Left colon (tissue), 2 donors: ENCODE measurements at regions not wholly inside any gene's neighbourhood (a gene's known extent, or its start where the extent isn't known, plus 50 kb on each side); places are given as distances from the start of the nearest gene placed in this dataset.
"Not testable (repeated sequence)": the region's sequence is repeated elsewhere in the genome, so short reads cannot be mapped to it uniquely, and the experiment has no call there.

Source experiments
- ATAC-seq: fragments of 200-7000 bp; cut with Tn5 transposase; one replicate; pipeline ENCODE4 v1.9.1; 2020; ENCODE audit warnings: mild to moderate bottlenecking, moderate library complexity
- DNase-seq, 2 donors: peaks; one replicate each; pipeline ENCODE4 v3.0.0-alpha.2; 2020
- intact Hi-C, 2 donors: fragments of 100-400 bp; cut with DNase I in 1 of 2; cut with micrococcal nuclease in 1 of 2; formaldehyde crosslinking; loops; one replicate each; pipeline versions ENCODE4 v1.11.2 to v1.14.0; 2022; cut with DNase I, micrococcal nuclease
- donor health status: DM: no; HTN: no; CAD: no.
- donor health status: DM: yes; HTN: yes; CAD: no.

DNA sequence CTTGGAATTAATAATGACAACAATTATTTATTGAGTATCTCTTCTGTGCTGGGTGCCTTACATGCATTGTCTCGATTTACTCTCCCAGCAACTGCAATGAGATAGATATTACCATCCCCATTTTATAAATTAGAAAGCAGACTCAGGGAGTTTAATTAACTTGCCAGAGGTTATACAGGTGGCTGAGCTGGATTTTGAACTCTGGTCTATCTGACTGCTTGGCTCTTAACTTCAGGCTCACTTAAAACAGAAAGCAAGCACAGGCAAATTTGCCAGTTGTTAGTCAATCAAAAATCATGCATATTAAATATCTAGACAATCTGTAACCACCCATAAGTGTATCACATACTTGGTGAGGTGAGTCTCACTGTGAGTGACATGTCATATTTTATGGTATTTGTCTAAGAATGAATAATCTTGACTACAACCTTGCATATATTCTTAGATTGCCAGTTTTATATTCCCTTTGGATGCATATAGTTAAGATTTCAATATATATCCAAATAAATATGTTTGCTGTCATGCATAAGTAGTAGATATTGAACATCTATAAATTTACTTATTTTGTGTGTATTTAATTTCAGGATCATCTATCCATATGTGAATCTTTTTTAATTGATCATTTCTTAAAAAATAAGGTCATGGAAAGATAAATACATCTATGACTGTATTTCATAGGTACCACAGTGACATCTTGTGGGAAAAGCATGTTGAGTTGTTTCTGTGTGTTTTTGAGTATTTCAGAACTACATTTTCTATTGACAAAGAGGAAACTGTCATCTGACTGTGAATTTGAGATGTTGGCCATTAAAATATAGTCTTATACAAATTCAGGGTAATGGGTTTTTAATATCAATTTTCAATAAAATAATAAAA, 112.0 kb upstream of the ARHGAP42 start:
- no peak for ATAC-seq
- intact Hi-C loops = loop anchor here in 1 of 2 donors (5.0 kb wide), 2 partner anchors 282 to 357 kb away; no protein-coding TSS in a partner anchor
- no peak for DNase-seq

GRCh38 chr11:100575860-100576717, 111.0 kb upstream of the ARHGAP42 start:
- no peak for DNase-seq

DNA sequence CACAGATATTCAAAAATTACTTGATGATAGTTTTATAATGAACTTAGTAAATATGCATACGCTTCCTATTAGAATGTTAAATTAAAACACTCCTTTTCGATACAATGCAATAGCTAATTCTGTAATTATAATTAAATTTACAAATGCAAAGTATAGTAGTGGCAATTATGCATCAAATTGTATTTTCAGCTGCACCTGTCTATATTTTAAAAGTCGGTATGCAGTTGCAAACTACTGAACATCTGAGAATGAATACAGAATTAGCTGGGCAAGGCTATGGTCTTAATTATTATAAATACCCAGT, 110.4 kb upstream of the ARHGAP42 start:
- DNase-seq (no peak), ATAC-seq (no peak)
- intact Hi-C loops = loop anchor here in 1 of 2 donors (5.0 kb wide), 2 partner anchors 281 to 356 kb away; no protein-coding TSS in a partner anchor

More at GRCh38 chr11:100575860-100576717, 111.0 kb upstream of the ARHGAP42 start:
- peak; percentile 85 for ATAC-seq
- intact Hi-C loops = loop anchor here in 1 of 2 donors (5.0 kb wide), 2 partner anchors 281 to 356 kb away; no protein-coding TSS in a partner anchor

- intact Hi-C loops = loop anchor here in 1 of 2 donors (5.0 kb wide), 2 partner anchors 278 to 353 kb away; no protein-coding TSS in a partner anchor
- DNase-seq = no peak
- no peak for ATAC-seq
Measured at GRCh38 chr11:100578831-100579311, 108.2 kb upstream of the ARHGAP42 start.

DNA sequence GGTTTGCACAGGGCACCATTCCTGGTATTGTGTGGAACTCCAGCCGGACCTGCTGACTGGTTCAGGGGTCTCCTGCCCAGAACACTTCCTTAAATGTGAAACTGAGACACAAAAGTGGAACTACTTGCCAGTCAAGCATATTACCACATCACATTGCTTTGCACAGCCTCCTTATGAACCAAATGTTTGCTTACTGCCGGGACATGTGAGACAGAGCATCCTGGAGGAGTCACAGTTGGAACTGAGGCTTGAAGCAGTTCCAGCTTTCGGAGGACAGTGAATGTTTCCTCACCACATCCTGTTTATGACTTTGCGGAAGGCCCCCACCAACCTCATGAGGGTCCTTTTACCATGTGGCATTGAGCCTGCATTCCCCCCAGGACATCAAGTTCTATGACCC, 105.8 kb upstream of the ARHGAP42 start:
- intact Hi-C loops = no loop called here
- ATAC-seq (no peak), DNase-seq (no peak)

- no peak for DNase-seq
- ATAC-seq = no peak
- intact Hi-C loops = no loop called here
Measured at GRCh38 chr11:100584201-100584985, 102.7 kb upstream of the ARHGAP42 start.

GRCh38 chr11:100585728-100586127, 101.4 kb upstream of the ARHGAP42 start:
- intact Hi-C loops = no loop called here
- DNase-seq = no peak
- no peak for ATAC-seq

GRCh38 chr11:100586361-100587101, 100.6 kb upstream of the ARHGAP42 start:
- intact Hi-C loops = no loop called here
- no peak for DNase-seq
- ATAC-seq = no peak

DNA sequence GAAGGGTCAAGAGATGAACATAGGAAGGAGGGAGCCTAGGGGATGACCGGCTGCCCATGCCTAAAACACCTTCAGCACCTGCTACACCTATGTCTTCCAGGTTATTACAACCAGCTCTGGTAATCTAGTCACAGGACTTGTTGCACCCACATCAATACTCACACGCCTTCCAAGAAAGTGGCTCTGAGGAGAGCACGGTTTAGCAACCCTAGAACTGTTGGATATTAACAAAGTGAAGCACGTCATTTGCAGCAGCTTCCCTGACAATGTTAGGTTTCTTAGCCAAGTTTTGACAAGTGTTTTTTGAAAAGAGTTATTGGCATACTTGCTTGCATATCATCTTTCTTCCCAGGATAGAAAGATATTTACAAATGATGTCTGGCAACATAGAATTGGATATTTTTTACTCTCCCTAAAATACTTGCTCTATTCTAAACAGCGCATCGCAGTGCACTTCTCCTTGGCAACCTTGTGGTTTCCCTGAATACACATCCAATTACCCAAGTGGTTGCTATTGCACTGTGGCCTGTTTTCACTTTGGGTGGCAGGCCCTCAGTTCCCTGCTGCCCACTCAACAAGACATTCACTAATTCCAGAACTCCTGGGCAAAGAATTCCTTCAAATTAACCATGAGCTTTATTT, 94.3 kb upstream of the ARHGAP42 start:
- intact Hi-C loops = no loop called here
- no peak for DNase-seq

DNA sequence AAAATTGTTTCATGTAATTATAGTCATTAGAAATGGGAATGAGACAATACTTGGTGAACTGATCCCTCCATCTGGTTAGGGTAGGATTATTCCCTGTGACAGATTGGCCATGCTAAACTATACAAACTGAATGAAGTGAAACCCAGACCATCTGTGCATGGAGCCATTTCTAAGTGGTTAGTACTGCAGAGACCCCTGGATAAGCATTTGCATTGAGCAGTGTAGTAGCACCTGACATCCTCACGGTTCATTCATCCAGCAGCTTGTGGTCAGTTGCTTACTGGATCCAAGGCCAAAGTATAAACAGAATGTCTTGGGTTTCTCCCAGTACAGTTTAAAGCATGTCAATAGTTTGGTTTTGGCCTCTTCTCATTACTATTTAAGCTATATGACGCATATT, 93.8 kb upstream of the ARHGAP42 start:
- ATAC-seq = no peak
- intact Hi-C loops = no loop called here
- no peak for DNase-seq

More for the DNA sequence above, 94.3 kb upstream of the ARHGAP42 start:
- no peak for ATAC-seq

DNA sequence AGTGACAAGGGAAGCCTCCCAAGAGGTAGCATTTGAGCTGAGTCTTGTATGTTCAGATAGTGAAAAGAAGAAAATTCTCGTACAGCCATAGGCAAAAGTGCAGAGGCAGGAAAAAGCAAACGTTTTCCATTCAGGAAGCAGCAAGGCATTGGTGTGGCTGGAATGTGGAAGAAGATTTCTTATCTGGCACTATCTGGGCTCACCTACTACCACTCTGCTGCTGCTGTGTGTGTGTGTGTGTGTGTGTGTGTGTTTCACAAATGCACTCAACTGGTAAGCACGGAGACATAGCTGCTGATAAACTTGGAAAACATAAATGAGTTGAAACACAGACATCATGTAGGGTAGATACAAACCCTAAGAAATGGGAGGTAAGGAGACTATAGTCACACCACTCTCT, 92.8 kb upstream of the ARHGAP42 start:
- no peak for DNase-seq
- peak; percentile 7 for ATAC-seq
- intact Hi-C loops = no loop called here

- ATAC-seq (no peak), DNase-seq (no peak)
- intact Hi-C loops = no loop called here
Measured at GRCh38 chr11:100600941-100601340, 86.1 kb upstream of the ARHGAP42 start.

DNA sequence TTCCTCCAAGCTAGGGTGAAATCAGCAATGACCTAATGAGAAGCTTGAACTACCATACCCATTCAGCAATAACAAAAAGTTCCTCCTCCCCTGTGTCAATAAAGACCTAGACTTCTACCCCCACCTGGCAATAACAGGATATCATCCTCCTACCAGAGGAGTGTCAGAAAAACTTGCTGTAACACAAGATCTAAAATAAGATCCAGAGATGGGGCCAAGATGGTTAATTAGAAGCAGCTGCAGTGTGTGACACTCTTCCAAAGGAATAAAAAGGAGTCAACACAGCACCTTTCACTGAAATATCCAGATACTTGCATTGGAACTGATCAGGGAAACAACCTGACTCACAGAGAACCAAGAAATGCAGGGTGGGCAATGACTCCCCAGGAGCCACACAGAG, 84.4 kb upstream of the ARHGAP42 start:
- ATAC-seq (no peak), DNase-seq (no peak)
- intact Hi-C loops = no loop called here

- ATAC-seq, DNase-seq, intact Hi-C loops: not testable (repeated sequence)
Measured at GRCh38 chr11:100607761-100608160, 79.3 kb upstream of the ARHGAP42 start.

GRCh38 chr11:100612766-100613165, 74.3 kb upstream of the ARHGAP42 start:
- intact Hi-C loops = no loop called here
- no peak for DNase-seq

GRCh38 chr11:100618914-100619313, 68.2 kb upstream of the ARHGAP42 start:
- intact Hi-C loops = no loop called here
- no peak for ATAC-seq
- DNase-seq = no peak

More at GRCh38 chr11:100612766-100613165, 74.3 kb upstream of the ARHGAP42 start:
- no peak for ATAC-seq

DNA sequence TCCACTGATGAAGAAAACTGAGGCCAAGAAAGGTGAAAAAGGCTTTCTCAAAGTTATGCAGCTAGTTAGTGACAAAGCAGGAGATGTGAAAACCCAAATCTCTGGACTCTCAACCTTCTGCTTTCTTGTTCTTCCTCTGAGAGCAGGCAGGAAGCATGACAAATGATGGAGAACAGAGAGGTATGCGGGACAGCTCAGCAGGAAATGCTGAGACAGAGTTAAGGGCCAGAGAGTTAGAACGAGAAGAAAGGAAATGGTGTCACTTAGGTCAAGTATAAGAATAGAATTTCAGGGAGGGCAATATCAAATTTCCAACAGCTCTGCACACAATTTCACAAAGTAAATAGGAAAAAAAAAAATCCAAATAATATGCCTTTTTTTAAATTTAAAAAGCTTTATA, 67.6 kb upstream of the ARHGAP42 start:
- DNase-seq = no peak
- intact Hi-C loops = no loop called here
- no peak for ATAC-seq

DNA sequence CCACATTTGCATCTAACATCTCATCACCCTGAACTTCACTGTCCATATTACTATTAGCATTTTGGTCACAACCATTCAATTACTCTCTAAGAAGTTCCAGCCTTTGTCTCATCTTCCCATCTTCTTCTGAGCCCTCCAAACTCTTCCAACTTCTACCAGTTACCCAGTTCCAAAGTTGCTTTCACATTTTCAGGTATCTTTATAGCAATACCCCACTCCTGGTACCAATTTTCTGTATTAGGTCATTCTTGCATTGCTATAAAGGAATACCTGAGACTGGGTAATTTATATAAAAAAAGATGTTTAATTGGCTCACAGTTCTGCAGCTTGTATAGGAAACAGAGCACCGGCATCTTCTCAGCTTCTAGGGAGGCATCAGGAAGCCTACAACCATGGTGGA, 64.7 kb upstream of the ARHGAP42 start:
- DNase-seq = no peak
- ATAC-seq = no peak
- intact Hi-C loops = no loop called here
